IMR-90 (cell line): ENCODE measurements at regions not wholly inside any gene's neighbourhood (a gene's known extent, or its start where the extent isn't known, plus 50 kb on each side); places are given as distances from the start of the nearest gene placed in this dataset.

Experiments
- CEBPB ChIP-seq: IDR thresholded peaks from 2 replicates; pipeline ENCODE4 v1.6.1; 2012; ENCODE audit warnings: low read depth, low read length, improper control_type of control experiment
- CTCF ChIP-seq: conservative IDR thresholded peaks from 2 replicates; pipeline ENCODE4 v1.5.1; 2012; ENCODE audit warnings: mild to moderate bottlenecking, low read depth, low read length, improper control_type of control experiment
- RFX5 ChIP-seq: IDR thresholded peaks from 2 replicates; pipeline ENCODE4 v1.8.0; 2012; ENCODE audit warnings: low read depth, mild to moderate bottlenecking, low read length, moderate library complexity

- no peak for TF ChIP-seq CTCF
- TF ChIP-seq CEBPB = no peak
- no peak for TF ChIP-seq RFX5
Measured at GRCh38 chr9:91074866-91075265, 273.2 kb downstream of the SYK start.
